ENCODE measurements at regions not wholly inside any gene's neighbourhood (a gene's known extent, or its start where the extent isn't known, plus 50 kb on each side); places are given as distances from the start of the nearest gene placed in this dataset.

- TF ChIP-seq, protein P1, sequence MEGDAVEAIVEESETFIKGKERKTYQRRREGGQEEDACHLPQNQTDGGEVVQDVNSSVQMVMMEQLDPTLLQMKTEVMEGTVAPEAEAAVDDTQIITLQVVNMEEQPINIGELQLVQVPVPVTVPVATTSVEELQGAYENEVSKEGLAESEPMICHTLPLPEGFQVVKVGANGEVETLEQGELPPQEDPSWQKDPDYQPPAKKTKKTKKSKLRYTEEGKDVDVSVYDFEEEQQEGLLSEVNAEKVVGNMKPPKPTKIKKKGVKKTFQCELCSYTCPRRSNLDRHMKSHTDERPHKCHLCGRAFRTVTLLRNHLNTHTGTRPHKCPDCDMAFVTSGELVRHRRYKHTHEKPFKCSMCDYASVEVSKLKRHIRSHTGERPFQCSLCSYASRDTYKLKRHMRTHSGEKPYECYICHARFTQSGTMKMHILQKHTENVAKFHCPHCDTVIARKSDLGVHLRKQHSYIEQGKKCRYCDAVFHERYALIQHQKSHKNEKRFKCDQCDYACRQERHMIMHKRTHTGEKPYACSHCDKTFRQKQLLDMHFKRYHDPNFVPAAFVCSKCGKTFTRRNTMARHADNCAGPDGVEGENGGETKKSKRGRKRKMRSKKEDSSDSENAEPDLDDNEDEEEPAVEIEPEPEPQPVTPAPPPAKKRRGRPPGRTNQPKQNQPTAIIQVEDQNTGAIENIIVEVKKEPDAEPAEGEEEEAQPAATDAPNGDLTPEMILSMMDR (IDR thresholded peaks at IDR 0.05; ENCODE audit: insufficient read depth, low read depth, low read length), result no peak
- TF ChIP-seq EZH2 (IDR thresholded peaks at IDR 0.05; ENCODE audit: insufficient read depth, low read length), result no peak
Observed at GRCh38 chr13:67285611-67286010, 55.5 kb upstream of the PCDH9 start.
